ENCODE measurements at regions not wholly inside any gene's neighbourhood (a gene's known extent, or its start where the extent isn't known, plus 50 kb on each side); places are given as distances from the start of the nearest gene placed in this dataset.

GRCh38 chr2:6071519-6071918 is 379.3 kb downstream of the SOX11 start:
- DNase-seq: no peak

GRCh38 chr2:6072276-6072675 is 380.1 kb downstream of the SOX11 start:
- no peak for DNase-seq

- peak; percentile 17 for DNase-seq
Observed at GRCh38 chr2:6072768-6073167, 380.6 kb downstream of the SOX11 start.

- DNase-seq: peak; percentile 42
Observed at GRCh38 chr2:6073191-6074088, 381.3 kb downstream of the SOX11 start.

GRCh38 chr2:6074089-6074643 is 382.0 kb downstream of the SOX11 start:
- DNase-seq: peak; percentile 15

GRCh38 chr2:6077585-6077984 is 385.4 kb downstream of the SOX11 start:
- no peak for DNase-seq

- no peak for DNase-seq
Observed at GRCh38 chr2:6078414-6078813, 386.2 kb downstream of the SOX11 start.

- peak; percentile 57 for DNase-seq
Observed at GRCh38 chr2:6079405-6079804, 387.2 kb downstream of the SOX11 start.

GRCh38 chr2:6080932-6081753 is 389.0 kb downstream of the SOX11 start:
- DNase-seq: peak; percentile 52

- no peak for DNase-seq
Observed at GRCh38 chr2:6081955-6082624, 389.9 kb downstream of the SOX11 start.

- DNase-seq: no peak
Observed at GRCh38 chr2:6082625-6083018, 390.4 kb downstream of the SOX11 start.

- no peak for DNase-seq
Observed at GRCh38 chr2:6083136-6083535, 391.0 kb downstream of the SOX11 start.

GRCh38 chr2:6089474-6089873 is 397.3 kb downstream of the SOX11 start:
- no peak for DNase-seq

- no peak for DNase-seq
Observed at GRCh38 chr2:6103372-6103771, 411.2 kb downstream of the SOX11 start.

GRCh38 chr2:6103949-6104348 is 411.8 kb downstream of the SOX11 start:
- peak; percentile 91 for DNase-seq

GRCh38 chr2:6107290-6107689 is 415.1 kb downstream of the SOX11 start:
- DNase-seq: no peak

GRCh38 chr2:6109831-6110230 is 417.6 kb downstream of the SOX11 start:
- DNase-seq: no peak

GRCh38 chr2:6111781-6112261 is 419.6 kb downstream of the SOX11 start:
- DNase-seq: no peak

- no peak for DNase-seq
Observed at GRCh38 chr2:6113786-6114185, 421.6 kb downstream of the SOX11 start.

- no peak for DNase-seq
Observed at GRCh38 chr2:6127718-6128117, 435.5 kb downstream of the SOX11 start.

- no peak for DNase-seq
Observed at GRCh38 chr2:6139142-6139541, 447.0 kb downstream of the SOX11 start.

GRCh38 chr2:6139916-6140315 is 447.7 kb downstream of the SOX11 start:
- DNase-seq: no peak

- DNase-seq: no peak
Observed at GRCh38 chr2:6140509-6140908, 448.3 kb downstream of the SOX11 start.

Data from NCI-H2029 (cell line).